Stomach (tissue), 8 donors: ENCODE measurements at regions not wholly inside any gene's neighbourhood (a gene's known extent, or its start where the extent isn't known, plus 50 kb on each side); places are given as distances from the start of the nearest gene placed in this dataset.

Experiments
- DNase-seq, 2 donors: peaks; one replicate each; pipeline versions ENCODE4 v3.0.0 to v3.0.0-alpha.2; 2013 to 2019
- H3K27ac ChIP-seq, 5 donors: fragments of 200-600 bp in 4 of 5; sonication (generic) in 4 of 5; one replicate each; pipeline ENCODE4 v1.5.1; 2013 to 2019; ENCODE audit warnings: mild to moderate bottlenecking in 1 of 5, moderate library complexity in 1 of 5
- H3K27me3 ChIP-seq, 3 donors: fragments of 200-600 bp; sonication (generic); one replicate each; pipeline ENCODE4 v1.5.1; 2017 to 2019; ENCODE audit warnings: mixed run types in 1 of 3
- H3K36me3 ChIP-seq, 4 donors: fragments of 200-600 bp; sonication (generic); 1 replicate in 3 of 4; 2 replicates in 1 of 4; pipeline ENCODE4 v1.5.1; 2016 to 2019
- H3K4me1 ChIP-seq, 4 donors: fragments of 200-600 bp; sonication (generic); one replicate each; pipeline ENCODE4 v1.5.1; 2016 to 2019
- H3K4me3 ChIP-seq, 4 donors: fragments of 200-600 bp; sonication (generic) in 3 of 4; one replicate each; pipeline ENCODE4 v1.5.1; 2016 to 2019; ENCODE audit warnings: mild to moderate bottlenecking in 1 of 4
- H3K9me3 ChIP-seq, 4 donors: fragments of 200-600 bp; sonication (generic); one replicate each; pipeline ENCODE4 v1.5.1; 2016 to 2019
- EP300 ChIP-seq: sonication (generic); formaldehyde crosslinking; IDR thresholded peaks from one replicate; pipeline ENCODE4 v1.6.1; 2017; ENCODE audit warnings: antibody characterized with exemption
- POLR2A ChIP-seq, 4 donors: fragments of 450-650 bp; IDR thresholded peaks; one replicate each; pipeline ENCODE4 v1.6.1; 2016; ENCODE audit warnings: antibody characterized with exemption in 4 of 4, control low read depth in 2 of 4, mild to moderate bottlenecking in 1 of 4, moderate library complexity in 1 of 4
- POLR2AphosphoS5 ChIP-seq, 3 donors: sonication (generic); formaldehyde crosslinking; IDR thresholded peaks; one replicate each; pipeline ENCODE4 v1.6.1; 2016; ENCODE audit warnings: antibody characterized with exemption in 3 of 3
- WGBS, 5 donors: extraction: QIAGEN DNeasy Blood & Tissue Kit in 3 of 5; methylation state at CpG; one replicate each; pipeline versions ENCODE4 v1.1.5 to v1.1.7; 2013 to 2018; 5-methylcytosine and 5-hydroxymethylcytosine counted together
- intact Hi-C: fragments of 100-400 bp; cut with DNase I; formaldehyde crosslinking; loops from one replicate; pipeline ENCODE4 v1.15.1; 2023; ENCODE audit warnings: low total_unique reads
- TF ChIP-seq, protein P1 (sequence below), 7 experiments: fragments of 450-650 bp in 4 of 7; fragments of 200-600 bp in 3 of 7; sonication (generic) in 3 of 7; IDR thresholded peaks; one replicate each; pipeline ENCODE4 v1.5.1; 2016 to 2019; ENCODE audit warnings: antibody characterized with exemption in 7 of 7, control low read depth in 2 of 7, mild to moderate bottlenecking in 1 of 7
- donor health status: healthy with polysubstance abuse.
- donor health status: Bipolar disorder and iron deficiency.
- donor health status: healthy.

DNA sequence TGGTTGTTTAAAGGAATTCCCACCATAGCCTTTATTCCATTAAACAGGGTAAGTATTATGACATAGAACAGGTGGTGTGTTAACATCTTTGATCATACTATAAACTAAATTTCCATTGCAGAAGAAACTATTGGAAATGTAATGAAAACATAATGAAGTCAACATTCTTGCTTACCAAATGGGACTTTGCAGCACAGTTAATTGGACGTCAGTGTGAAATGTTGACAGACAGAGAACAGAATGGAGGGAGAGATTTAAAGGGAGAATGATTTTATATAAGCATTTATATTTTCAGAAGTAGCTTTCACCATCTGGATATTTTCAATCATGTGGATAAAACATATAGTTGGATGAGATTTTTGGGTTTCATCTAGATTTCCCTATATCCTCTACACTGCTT lies 311.3 kb downstream of the TUSC1 start:
- intact Hi-C loops: no loop called here
- TF ChIP-seq POLR2A (IDR thresholded peaks at IDR 0.05) (no peak), EP300 (no peak), POLR2AphosphoS5 (IDR thresholded peaks at IDR 0.05) (no peak)
- TF ChIP-seq, protein P1, sequence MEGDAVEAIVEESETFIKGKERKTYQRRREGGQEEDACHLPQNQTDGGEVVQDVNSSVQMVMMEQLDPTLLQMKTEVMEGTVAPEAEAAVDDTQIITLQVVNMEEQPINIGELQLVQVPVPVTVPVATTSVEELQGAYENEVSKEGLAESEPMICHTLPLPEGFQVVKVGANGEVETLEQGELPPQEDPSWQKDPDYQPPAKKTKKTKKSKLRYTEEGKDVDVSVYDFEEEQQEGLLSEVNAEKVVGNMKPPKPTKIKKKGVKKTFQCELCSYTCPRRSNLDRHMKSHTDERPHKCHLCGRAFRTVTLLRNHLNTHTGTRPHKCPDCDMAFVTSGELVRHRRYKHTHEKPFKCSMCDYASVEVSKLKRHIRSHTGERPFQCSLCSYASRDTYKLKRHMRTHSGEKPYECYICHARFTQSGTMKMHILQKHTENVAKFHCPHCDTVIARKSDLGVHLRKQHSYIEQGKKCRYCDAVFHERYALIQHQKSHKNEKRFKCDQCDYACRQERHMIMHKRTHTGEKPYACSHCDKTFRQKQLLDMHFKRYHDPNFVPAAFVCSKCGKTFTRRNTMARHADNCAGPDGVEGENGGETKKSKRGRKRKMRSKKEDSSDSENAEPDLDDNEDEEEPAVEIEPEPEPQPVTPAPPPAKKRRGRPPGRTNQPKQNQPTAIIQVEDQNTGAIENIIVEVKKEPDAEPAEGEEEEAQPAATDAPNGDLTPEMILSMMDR (IDR thresholded peaks at IDR 0.05): no peak
- WGBS, 5 donors: 39 to 60% (median 50%) methylated on average over 1 of the region's 1 CpG

DNA sequence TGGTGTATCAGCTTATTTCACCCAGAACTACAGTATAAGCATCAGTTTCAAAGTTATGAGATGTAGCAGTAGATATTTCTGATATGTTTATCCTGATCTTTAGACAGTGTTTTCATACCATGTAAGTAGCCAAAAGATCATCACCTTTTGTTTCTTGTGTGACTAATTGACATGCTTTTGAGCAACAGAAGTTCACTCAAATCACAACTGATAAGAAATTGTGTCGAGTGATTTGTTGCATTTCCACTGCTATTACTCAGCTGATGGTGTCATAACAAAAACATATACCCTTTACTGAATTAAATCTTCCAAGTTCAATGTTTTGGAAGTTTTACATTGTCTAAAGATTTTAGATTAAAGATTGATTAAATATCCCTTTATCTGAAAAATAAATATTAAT lies 324.5 kb downstream of the TUSC1 start:
- intact Hi-C loops: no loop called here
- Histone ChIP-seq H3K4me3 (no peak overlapping the region), H3K4me1 (no peaks in the 10 kb centered on the region), H3K9me3 (peaks cover 0 to 15% (median 12%) of the 10 kb centered on the region in 4 donors), H3K27ac (no peak overlapping the region), H3K27me3 (no peaks in the 10 kb centered on the region), H3K36me3 (no peaks in the 10 kb centered on the region)
- WGBS, 5 donors: 25 to 44% (median 30%) methylated on average over 1 of the region's 1 CpG
- TF ChIP-seq, protein P1 (IDR thresholded peaks at IDR 0.05): no peak
- no peak for TF ChIP-seq POLR2A (IDR thresholded peaks at IDR 0.05)
- TF ChIP-seq POLR2AphosphoS5 (IDR thresholded peaks at IDR 0.05): no peak
- TF ChIP-seq EP300: no peak
- no peak for DNase-seq

More for the DNA sequence above, 311.3 kb downstream of the TUSC1 start:
- no peaks in the 10 kb centered on the region for H3K27me3 ChIP-seq
- H3K4me3 ChIP-seq: no peak overlapping the region
- no peak for DNase-seq
- H3K4me1 ChIP-seq: no peaks in the 10 kb centered on the region
- no peaks in the 10 kb centered on the region for H3K36me3 ChIP-seq
- H3K27ac ChIP-seq: no peak overlapping the region
- no peaks in the 10 kb centered on the region for H3K9me3 ChIP-seq

DNA sequence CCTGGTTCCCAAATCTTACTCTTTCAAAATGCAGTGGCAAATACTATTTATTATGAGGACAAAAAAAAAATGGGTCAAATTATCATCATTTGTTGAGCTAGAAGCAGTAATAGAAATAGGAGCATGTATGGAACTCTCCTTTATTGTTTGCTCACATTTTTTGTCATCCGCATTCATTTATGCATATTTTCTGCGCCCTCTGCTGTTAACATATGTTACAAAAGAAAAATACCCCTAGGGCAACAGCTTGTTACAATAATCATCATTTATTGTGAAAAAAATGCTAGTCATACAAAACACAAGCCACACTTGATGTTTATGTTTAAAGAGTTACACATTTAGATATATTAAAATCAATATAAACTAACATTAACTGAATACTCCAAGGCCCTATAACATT lies 328.2 kb downstream of the TUSC1 start:
- Histone ChIP-seq H3K27me3 (no peaks in the 10 kb centered on the region), H3K4me1 (no peaks in the 10 kb centered on the region), H3K4me3 (no peak overlapping the region), H3K27ac (no peak overlapping the region), H3K9me3 (no peaks in the 10 kb centered on the region), H3K36me3 (no peaks in the 10 kb centered on the region)
- TF ChIP-seq EP300 (no peak), POLR2A (IDR thresholded peaks at IDR 0.05) (no peak), POLR2AphosphoS5 (IDR thresholded peaks at IDR 0.05) (no peak)
- TF ChIP-seq, protein P1 (IDR thresholded peaks at IDR 0.05): no peak
- no peak for DNase-seq
- intact Hi-C loops: no loop called here
- WGBS, 5 donors: 82 to 90% (median 83%) methylated on average over 2 of the region's 2 CpGs

DNA sequence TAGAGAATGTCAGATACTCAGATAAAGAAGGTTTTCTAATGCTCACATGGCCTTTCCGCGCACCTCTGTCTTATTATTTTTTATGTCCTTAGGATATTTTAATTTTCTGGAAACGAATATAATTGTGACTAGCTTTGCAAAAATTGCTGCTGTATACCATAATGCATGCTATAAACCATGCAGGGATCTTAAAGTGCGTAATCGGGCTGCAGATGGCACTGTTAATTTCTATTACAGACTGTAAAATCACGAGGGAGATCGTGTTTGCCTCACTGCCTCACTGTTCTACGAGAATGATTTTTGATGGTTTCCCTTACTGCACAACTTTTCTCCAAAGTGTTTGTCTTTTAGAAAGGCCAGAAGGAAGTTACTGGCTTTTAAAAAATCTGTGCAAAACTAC lies 356.1 kb downstream of the TUSC1 start:
- Histone ChIP-seq H3K4me1 (no peaks in the 10 kb centered on the region), H3K4me3 (no peak overlapping the region), H3K27ac (no peak overlapping the region), H3K36me3 (no peaks in the 10 kb centered on the region), H3K9me3 (no peaks in the 10 kb centered on the region), H3K27me3 (no peaks in the 10 kb centered on the region)
- intact Hi-C loops: no loop called here
- DNase-seq: no peak
- WGBS, 5 donors: 70 to 78% (median 77%) methylated on average over 8 of the region's 8 CpGs
- TF ChIP-seq, protein P1 (IDR thresholded peaks at IDR 0.05): no peak
- TF ChIP-seq POLR2AphosphoS5 (IDR thresholded peaks at IDR 0.05): no peak
- TF ChIP-seq EP300: no peak
- TF ChIP-seq POLR2A (IDR thresholded peaks at IDR 0.05): no peak
